Neural cell (in vitro differentiated cells): ENCODE measurements at regions not wholly inside any gene's neighbourhood (a gene's known extent, or its start where the extent isn't known, plus 50 kb on each side); places are given as distances from the start of the nearest gene placed in this dataset.

Experiments
- CTCF ChIP-seq: fragments of 450-650 bp; IDR thresholded peaks from 2 replicates; pipeline ENCODE4 v1.5.1; 2014; ENCODE audit warnings: antibody characterized with exemption, mild to moderate bottlenecking, moderate library complexity; ENCODE audit not compliant: poor library complexity, severe bottlenecking
- POLR2AphosphoS5 ChIP-seq: IDR thresholded peaks from 2 replicates; pipeline ENCODE4 v1.6.1; 2012
- TAF1 ChIP-seq: IDR thresholded peaks from 2 replicates; pipeline ENCODE4 v1.6.1; 2012; ENCODE audit warnings: low read depth

GRCh38 chr9:2957656-2958200, 113.8 kb upstream of the PUM3 start:
- no peak for TF ChIP-seq CTCF
- no peak for TF ChIP-seq POLR2AphosphoS5
- no peak for TF ChIP-seq TAF1
